Activated CD4-positive, alpha-beta T cell treated with anti-CD3 and anti-CD28 coated beads, Interleukin-2, amount 10 ng/mL, durations not matched to agents 24 days and 14 days (primary cell): ENCODE measurements at regions not wholly inside any gene's neighbourhood (a gene's known extent, or its start where the extent isn't known, plus 50 kb on each side); places are given as distances from the start of the nearest gene placed in this dataset.
"Not testable (repeated sequence)": the region's sequence is repeated elsewhere in the genome, so short reads cannot be mapped to it uniquely, and the experiment has no call there.

Experiments used
- DNase-seq: peaks from one replicate; pipeline ENCODE4 v3.0.0; 2022
- H3K27ac Mint-ChIP-seq: one replicate; pipeline ENCODE4 v1.8.0; 2022; ENCODE audit warnings: mild to moderate bottlenecking, mixed read lengths
- H3K27me3 Mint-ChIP-seq: one replicate; pipeline ENCODE4 v1.8.0; 2022; ENCODE audit warnings: mixed read lengths
- H3K36me3 Mint-ChIP-seq: one replicate; pipeline ENCODE4 v1.8.0; 2022; ENCODE audit warnings: low read depth, mild to moderate bottlenecking, mixed read lengths
- H3K4me1 Mint-ChIP-seq: one replicate; pipeline ENCODE4 v1.8.0; 2021; ENCODE audit warnings: mixed read lengths
- H3K4me3 Mint-ChIP-seq: one replicate; pipeline ENCODE4 v1.8.0; 2022; ENCODE audit warnings: mild to moderate bottlenecking, moderate library complexity, mixed read lengths
- H3K9me3 Mint-ChIP-seq: one replicate; pipeline ENCODE4 v1.8.0; 2021; ENCODE audit warnings: mixed read lengths
- intact Hi-C: fragments of 100-400 bp; cut with micrococcal nuclease; formaldehyde crosslinking; loops from one replicate; pipeline ENCODE4 v1.15.1; 2023

GRCh38 chr2:220708366-220708765, 863.7 kb downstream of the EPHA4 start:
- H3K36me3 Mint-ChIP-seq: no peaks in the 10 kb centered on the region
- DNase-seq: no peak
- no peak overlapping the region for H3K27ac Mint-ChIP-seq
- no peaks in the 10 kb centered on the region for H3K9me3 Mint-ChIP-seq
- H3K4me1 Mint-ChIP-seq: no peaks in the 10 kb centered on the region
- no peaks in the 10 kb centered on the region for H3K27me3 Mint-ChIP-seq
- H3K4me3 Mint-ChIP-seq: no peak overlapping the region
- intact Hi-C loops: no loop called here

- DNase-seq: no peak
- no peaks in the 10 kb centered on the region for H3K36me3 Mint-ChIP-seq
- intact Hi-C loops: no loop called here
- peaks cover 4% of the 10 kb centered on the region for H3K9me3 Mint-ChIP-seq
- H3K27me3 Mint-ChIP-seq: no peaks in the 10 kb centered on the region
- no peak overlapping the region for H3K27ac Mint-ChIP-seq
- no peaks in the 10 kb centered on the region for H3K4me1 Mint-ChIP-seq
- no peak overlapping the region for H3K4me3 Mint-ChIP-seq
Observed at GRCh38 chr2:220717283-220717682, 854.8 kb downstream of the EPHA4 start.

- Mint-ChIP-seq H3K36me3 (no peaks in the 10 kb centered on the region), H3K4me1 (no peaks in the 10 kb centered on the region), H3K27ac (no peak overlapping the region), H3K27me3 (no peaks in the 10 kb centered on the region), H3K4me3 (no peak overlapping the region), H3K9me3 (no peaks in the 10 kb centered on the region)
- no peak for DNase-seq
- intact Hi-C loops: no loop called here
Observed at GRCh38 chr2:220736778-220737177, 835.3 kb downstream of the EPHA4 start.

DNA sequence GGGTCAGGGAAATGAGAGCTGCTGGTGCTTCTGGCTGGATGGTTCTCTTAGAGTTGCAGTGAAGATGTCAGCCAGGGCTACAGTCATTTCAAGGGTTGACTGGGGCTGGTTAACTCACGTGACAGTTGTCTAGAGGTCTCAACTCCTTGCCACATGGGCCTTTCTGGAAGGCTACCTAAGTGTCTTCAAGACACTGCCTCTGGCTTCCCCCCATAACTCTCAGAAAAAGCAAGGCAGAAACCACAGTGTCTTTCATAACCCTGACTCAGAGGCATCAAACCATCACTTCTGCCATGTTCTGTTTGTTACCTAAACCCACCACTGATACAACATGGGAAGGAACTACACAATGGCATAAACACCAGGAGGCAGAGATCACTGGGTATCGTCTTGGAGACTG, 828.9 kb downstream of the EPHA4 start:
- no peaks in the 10 kb centered on the region for H3K36me3 Mint-ChIP-seq
- H3K4me1 Mint-ChIP-seq: no peaks in the 10 kb centered on the region
- no peak overlapping the region for H3K4me3 Mint-ChIP-seq
- DNase-seq: no peak
- intact Hi-C loops: no loop called here
- no peaks in the 10 kb centered on the region for H3K27me3 Mint-ChIP-seq
- H3K9me3 Mint-ChIP-seq: no peaks in the 10 kb centered on the region
- H3K27ac Mint-ChIP-seq: no peak overlapping the region

- DNase-seq: no peak
- Mint-ChIP-seq H3K4me3 (no peak overlapping the region), H3K36me3 (no peaks in the 10 kb centered on the region), H3K4me1 (no peaks in the 10 kb centered on the region), H3K27me3 (no peaks in the 10 kb centered on the region), H3K9me3 (no peaks in the 10 kb centered on the region), H3K27ac (no peak overlapping the region)
- intact Hi-C loops: no loop called here
Observed at GRCh38 chr2:220744861-220745260, 827.2 kb downstream of the EPHA4 start.

GRCh38 chr2:220745682-220746081, 826.4 kb downstream of the EPHA4 start:
- intact Hi-C loops: no loop called here
- no peak overlapping the region for H3K4me3 Mint-ChIP-seq
- no peak for DNase-seq
- H3K27ac Mint-ChIP-seq: no peak overlapping the region
- H3K4me1 Mint-ChIP-seq: no peaks in the 10 kb centered on the region
- H3K27me3 Mint-ChIP-seq: no peaks in the 10 kb centered on the region
- no peaks in the 10 kb centered on the region for H3K9me3 Mint-ChIP-seq
- no peaks in the 10 kb centered on the region for H3K36me3 Mint-ChIP-seq

GRCh38 chr2:220747736-220748135, 824.4 kb downstream of the EPHA4 start:
- H3K27me3 Mint-ChIP-seq: no peaks in the 10 kb centered on the region
- no peak for DNase-seq
- H3K36me3 Mint-ChIP-seq: no peaks in the 10 kb centered on the region
- no peaks in the 10 kb centered on the region for H3K4me1 Mint-ChIP-seq
- H3K27ac Mint-ChIP-seq: no peak overlapping the region
- intact Hi-C loops: no loop called here
- no peak overlapping the region for H3K4me3 Mint-ChIP-seq
- H3K9me3 Mint-ChIP-seq: no peaks in the 10 kb centered on the region

- Mint-ChIP-seq H3K9me3 (no peaks in the 10 kb centered on the region), H3K36me3 (no peaks in the 10 kb centered on the region), H3K27ac (no peak overlapping the region), H3K4me3 (no peak overlapping the region), H3K27me3 (no peaks in the 10 kb centered on the region), H3K4me1 (no peaks in the 10 kb centered on the region)
- no peak for DNase-seq
- intact Hi-C loops: no loop called here
Observed at GRCh38 chr2:220748875-220749479, 823.1 kb downstream of the EPHA4 start.

GRCh38 chr2:220753486-220753885, 818.6 kb downstream of the EPHA4 start:
- H3K4me3 Mint-ChIP-seq: no peak overlapping the region
- no peak for DNase-seq

GRCh38 chr2:220756653-220757052, 815.5 kb downstream of the EPHA4 start:
- DNase-seq: no peak
- H3K27me3 Mint-ChIP-seq: no peaks in the 10 kb centered on the region
- no peaks in the 10 kb centered on the region for H3K36me3 Mint-ChIP-seq
- no peak overlapping the region for H3K27ac Mint-ChIP-seq
- intact Hi-C loops: no loop called here
- no peaks in the 10 kb centered on the region for H3K4me1 Mint-ChIP-seq
- H3K4me3 Mint-ChIP-seq: no peak overlapping the region
- H3K9me3 Mint-ChIP-seq: no peaks in the 10 kb centered on the region

More at GRCh38 chr2:220753486-220753885, 818.6 kb downstream of the EPHA4 start:
- Mint-ChIP-seq H3K4me1 (no peaks in the 10 kb centered on the region), H3K27me3 (no peaks in the 10 kb centered on the region), H3K36me3 (no peaks in the 10 kb centered on the region), H3K9me3 (no peaks in the 10 kb centered on the region), H3K27ac (no peak overlapping the region)
- intact Hi-C loops: no loop called here

DNA sequence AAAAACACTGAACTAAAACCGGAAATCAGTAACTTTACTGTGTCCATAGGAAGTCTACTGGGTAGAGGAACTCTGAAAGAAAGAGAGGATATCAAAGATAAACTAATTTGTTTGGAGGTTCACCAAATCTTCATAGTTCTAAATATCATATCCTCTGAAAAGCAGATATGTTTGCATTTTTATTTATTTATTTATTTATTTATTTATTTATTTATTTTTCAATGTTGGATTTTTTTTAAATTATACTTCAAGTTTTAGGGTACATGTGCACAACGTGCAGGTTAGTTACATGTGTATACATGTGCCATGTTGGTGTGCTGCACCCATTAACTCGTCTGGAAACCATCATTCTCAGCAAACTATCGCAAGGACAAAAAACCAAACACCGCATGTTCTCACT, 813.7 kb downstream of the EPHA4 start:
- H3K27ac Mint-ChIP-seq, intact Hi-C loops: not testable (repeated sequence)

DNA sequence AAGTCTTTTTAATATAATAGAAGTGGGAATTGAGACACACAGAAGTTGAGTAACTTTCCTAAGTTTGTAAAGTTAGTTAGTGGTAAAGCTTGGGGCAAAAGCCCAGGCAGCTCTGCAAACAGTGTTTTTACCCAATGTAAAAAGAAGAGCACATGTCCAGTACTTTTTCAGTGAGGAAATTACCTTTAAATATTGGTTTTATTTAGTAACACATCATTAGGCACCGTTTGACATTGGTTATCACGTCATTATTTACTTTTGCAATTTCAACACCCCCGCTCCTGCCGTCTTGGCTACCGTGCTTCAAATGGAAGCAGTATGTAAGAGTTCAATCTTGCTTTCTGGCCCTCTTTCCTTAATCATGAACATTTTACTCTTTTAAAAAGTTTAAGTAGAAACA, 807.9 kb downstream of the EPHA4 start:
- Mint-ChIP-seq H3K4me1 (no peaks in the 10 kb centered on the region), H3K4me3 (no peak overlapping the region), H3K9me3 (no peaks in the 10 kb centered on the region), H3K27me3 (no peaks in the 10 kb centered on the region), H3K36me3 (no peaks in the 10 kb centered on the region), H3K27ac (no peak overlapping the region)
- DNase-seq: no peak
- intact Hi-C loops: no loop called here

More for the DNA sequence above, 813.7 kb downstream of the EPHA4 start:
- H3K4me1 Mint-ChIP-seq, H3K4me3 Mint-ChIP-seq, H3K9me3 Mint-ChIP-seq, H3K36me3 Mint-ChIP-seq, H3K27me3 Mint-ChIP-seq, DNase-seq: not testable (repeated sequence)

DNA sequence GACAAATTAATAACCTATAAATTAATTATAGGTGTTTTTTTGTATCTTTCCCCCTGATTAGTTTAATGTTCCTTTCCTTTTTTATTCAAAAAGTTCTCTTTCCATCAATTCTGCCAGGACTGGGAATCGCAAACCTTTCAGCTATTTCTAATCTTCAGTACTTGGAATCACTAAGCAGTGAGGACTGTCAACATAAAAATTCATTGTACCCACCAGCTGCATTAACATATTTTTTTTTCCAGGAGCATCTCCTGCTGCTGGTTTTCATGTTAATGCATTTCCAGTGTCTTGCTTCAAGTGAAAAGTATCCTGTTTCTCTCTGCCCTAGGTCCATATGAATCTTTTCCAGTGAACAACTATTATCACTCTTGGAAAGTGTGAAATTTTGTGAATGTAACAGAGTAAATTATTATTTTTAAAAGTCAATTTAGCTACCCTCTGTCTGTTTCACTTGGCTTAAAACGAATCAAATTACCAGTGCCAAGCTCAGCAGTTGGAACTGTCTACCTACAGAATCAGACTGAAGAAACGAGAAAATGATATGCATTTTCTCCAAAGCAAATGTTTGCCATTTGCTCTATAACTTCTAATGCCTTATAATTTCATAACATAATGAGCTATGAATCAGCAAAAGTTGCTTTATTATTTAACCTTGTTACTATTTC, 804.4 kb downstream of the EPHA4 start:
- Mint-ChIP-seq H3K4me3 (no peak overlapping the region), H3K36me3 (no peaks in the 10 kb centered on the region), H3K27me3 (no peaks in the 10 kb centered on the region), H3K4me1 (no peaks in the 10 kb centered on the region), H3K9me3 (no peaks in the 10 kb centered on the region), H3K27ac (no peak overlapping the region)
- DNase-seq: no peak
- intact Hi-C loops: no loop called here

- Mint-ChIP-seq H3K27ac (no peak overlapping the region), H3K9me3 (no peaks in the 10 kb centered on the region), H3K36me3 (no peaks in the 10 kb centered on the region), H3K4me3 (no peak overlapping the region), H3K4me1 (no peaks in the 10 kb centered on the region), H3K27me3 (no peaks in the 10 kb centered on the region)
- intact Hi-C loops: no loop called here
- no peak for DNase-seq
Observed at GRCh38 chr2:220775856-220776488, 796.1 kb downstream of the EPHA4 start.
